Natural killer cell (primary cell): ENCODE measurements at regions not wholly inside any gene's neighbourhood (a gene's known extent, or its start where the extent isn't known, plus 50 kb on each side); places are given as distances from the start of the nearest gene placed in this dataset.

Experiments used
- ATAC-seq, 3 donors: fragments of 150-1000 bp in 2 of 3; fragments of 200-7000 bp in 1 of 3; cut with Tn5 transposase; 1 replicate in 1 of 3; 2 replicates in 2 of 3; pipeline ENCODE4 v1.10.0; 2021; ENCODE audit warnings: mild to moderate bottlenecking in 2 of 3, moderate library complexity in 2 of 3
- DNase-seq, 2 donors: peaks; one replicate each; pipeline versions ENCODE4 v3.0.0 to v3.0.0-alpha.2; 2013 to 2021; ENCODE audit warnings: mixed read lengths in 1 of 2
- H3K27ac ChIP-seq: one replicate; pipeline ENCODE4 v1.5.1; 2013; ENCODE audit warnings: mild to moderate bottlenecking, low read length
- H3K27me3 ChIP-seq: one replicate; pipeline ENCODE4 v1.6.1; 2013; ENCODE audit warnings: low read length; ENCODE audit not compliant: control insufficient read depth, insufficient read depth
- H3K36me3 ChIP-seq: one replicate; pipeline ENCODE4 v1.6.1; 2013; ENCODE audit warnings: low read length; ENCODE audit not compliant: control insufficient read depth, insufficient read depth
- H3K4me1 ChIP-seq: one replicate; pipeline ENCODE4 v1.6.1; 2013; ENCODE audit warnings: low read length; ENCODE audit not compliant: control insufficient read depth, insufficient read depth
- H3K4me3 ChIP-seq: one replicate; pipeline ENCODE4 v1.5.1; 2013; ENCODE audit warnings: low read length
- H3K9me3 ChIP-seq: one replicate; pipeline ENCODE4 v1.6.1; 2013; ENCODE audit warnings: low read length; ENCODE audit not compliant: control insufficient read depth, insufficient read depth
- H3K27ac Mint-ChIP-seq, 2 donors: one replicate each; pipeline ENCODE4 v1.8.0; 2022; ENCODE audit warnings: mild to moderate bottlenecking in 2 of 2, mixed read lengths in 2 of 2, moderate library complexity in 1 of 2
- H3K27me3 Mint-ChIP-seq, 2 donors: one replicate each; pipeline ENCODE4 v1.8.0; 2022; ENCODE audit warnings: low read depth in 2 of 2, mixed read lengths in 2 of 2
- H3K36me3 Mint-ChIP-seq: one replicate; pipeline ENCODE4 v1.8.0; 2022; ENCODE audit warnings: mixed read lengths
- H3K4me1 Mint-ChIP-seq, 2 donors: one replicate each; pipeline ENCODE4 v1.8.0; 2022; ENCODE audit warnings: mixed read lengths in 2 of 2
- H3K4me3 Mint-ChIP-seq: one replicate; pipeline ENCODE4 v1.8.0; 2022; ENCODE audit warnings: mild to moderate bottlenecking, moderate library complexity, mixed read lengths
- H3K9me3 Mint-ChIP-seq, 2 donors: one replicate each; pipeline ENCODE4 v1.8.0; 2022; ENCODE audit warnings: mixed read lengths in 2 of 2
- WGBS: methylation state at CpG from one replicate; pipeline ENCODE4 v1.1.7; 2013; ENCODE audit warnings: missing lambda C conversion rate; ENCODE audit not compliant: insufficient coverage; 5-methylcytosine and 5-hydroxymethylcytosine counted together
- intact Hi-C: fragments of 100-400 bp; cut with micrococcal nuclease; formaldehyde crosslinking; loops from one replicate; pipeline ENCODE4 v1.14.2; 2022
- TF ChIP-seq, protein P1 (sequence below): fragments of 200-600 bp; IDR thresholded peaks from one replicate; pipeline ENCODE4 v1.8.0; 2022; ENCODE audit warnings: antibody characterized with exemption

DNA sequence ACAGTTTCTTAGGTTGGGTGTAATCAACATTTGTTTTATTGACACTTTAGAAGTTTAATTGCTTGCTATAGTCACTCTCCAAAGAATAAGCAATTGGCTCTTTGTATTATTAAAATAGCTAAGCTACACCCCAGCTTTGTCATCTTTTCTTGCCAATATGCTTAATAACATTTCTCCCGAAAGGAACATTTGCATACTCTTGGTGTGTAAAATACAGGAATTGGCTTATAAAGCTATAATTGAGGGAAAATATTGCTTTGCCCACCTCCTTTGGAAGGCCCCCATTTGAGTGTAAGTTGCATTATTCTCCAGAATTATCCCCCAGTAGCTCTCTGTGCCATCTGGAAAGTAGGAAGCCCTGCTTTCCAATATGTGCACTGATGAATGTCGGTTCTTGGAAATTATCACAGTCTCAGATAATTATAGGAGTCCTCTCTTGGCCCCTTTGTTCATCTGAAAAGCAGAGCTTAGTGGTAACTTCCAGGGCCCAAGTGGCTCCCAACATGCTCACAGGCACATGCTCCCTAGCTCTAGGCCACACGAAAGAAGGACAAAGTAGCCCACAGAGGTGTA lies 92.4 kb upstream of the B3GAT2 start:
- no peak for DNase-seq
- H3K9me3 Mint-ChIP-seq, result no peaks in the 10 kb centered on the region
- no peak overlapping the region for H3K27ac ChIP-seq
- no peak overlapping the region for H3K4me3 ChIP-seq
- no peak overlapping the region for H3K27ac Mint-ChIP-seq
- ATAC-seq, result no peak
- no peaks in the 10 kb centered on the region for H3K27me3 Mint-ChIP-seq
- H3K27me3 ChIP-seq, result no peaks in the 10 kb centered on the region
- TF ChIP-seq, protein P1, sequence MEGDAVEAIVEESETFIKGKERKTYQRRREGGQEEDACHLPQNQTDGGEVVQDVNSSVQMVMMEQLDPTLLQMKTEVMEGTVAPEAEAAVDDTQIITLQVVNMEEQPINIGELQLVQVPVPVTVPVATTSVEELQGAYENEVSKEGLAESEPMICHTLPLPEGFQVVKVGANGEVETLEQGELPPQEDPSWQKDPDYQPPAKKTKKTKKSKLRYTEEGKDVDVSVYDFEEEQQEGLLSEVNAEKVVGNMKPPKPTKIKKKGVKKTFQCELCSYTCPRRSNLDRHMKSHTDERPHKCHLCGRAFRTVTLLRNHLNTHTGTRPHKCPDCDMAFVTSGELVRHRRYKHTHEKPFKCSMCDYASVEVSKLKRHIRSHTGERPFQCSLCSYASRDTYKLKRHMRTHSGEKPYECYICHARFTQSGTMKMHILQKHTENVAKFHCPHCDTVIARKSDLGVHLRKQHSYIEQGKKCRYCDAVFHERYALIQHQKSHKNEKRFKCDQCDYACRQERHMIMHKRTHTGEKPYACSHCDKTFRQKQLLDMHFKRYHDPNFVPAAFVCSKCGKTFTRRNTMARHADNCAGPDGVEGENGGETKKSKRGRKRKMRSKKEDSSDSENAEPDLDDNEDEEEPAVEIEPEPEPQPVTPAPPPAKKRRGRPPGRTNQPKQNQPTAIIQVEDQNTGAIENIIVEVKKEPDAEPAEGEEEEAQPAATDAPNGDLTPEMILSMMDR, result no peak
- intact Hi-C loops, result no loop called here
- no peaks in the 10 kb centered on the region for H3K36me3 ChIP-seq
- no peaks in the 10 kb centered on the region for H3K4me1 ChIP-seq
- 98% methylated on average over 2 of the region's 3 CpGs for WGBS
- no peaks in the 10 kb centered on the region for H3K9me3 ChIP-seq
- H3K4me1 Mint-ChIP-seq, result no peaks in the 10 kb centered on the region
- H3K4me3 Mint-ChIP-seq, result no peak overlapping the region
- no peaks in the 10 kb centered on the region for H3K36me3 Mint-ChIP-seq

DNA sequence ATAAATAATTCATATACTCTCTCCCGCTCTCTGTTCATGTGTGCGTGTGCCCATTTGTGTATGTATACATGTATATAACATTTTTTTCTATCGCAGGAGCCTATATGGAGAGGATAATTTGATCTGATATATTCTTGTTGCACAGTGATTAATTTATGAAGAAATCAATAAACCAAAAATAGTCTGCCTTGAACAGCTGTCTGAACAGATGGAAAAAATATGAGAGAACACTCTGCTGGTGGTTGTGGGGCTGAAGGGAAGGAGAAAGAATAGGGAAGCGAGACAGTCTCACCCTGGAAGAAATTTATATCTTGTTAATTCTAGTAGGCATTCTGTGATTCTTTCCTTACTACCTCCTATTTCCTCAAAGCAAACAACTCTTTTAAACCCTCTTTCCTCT lies 96.6 kb upstream of the B3GAT2 start:
- intact Hi-C loops, result no loop called here
- H3K4me1 ChIP-seq, result no peaks in the 10 kb centered on the region
- no peak for ATAC-seq
- Mint-ChIP-seq H3K4me3 (no peak overlapping the region), H3K4me1 (no peaks in the 10 kb centered on the region), H3K27ac (no peak overlapping the region), H3K9me3 (no peaks in the 10 kb centered on the region), H3K36me3 (no peaks in the 10 kb centered on the region), H3K27me3 (no peaks in the 10 kb centered on the region)
- no peaks in the 10 kb centered on the region for H3K9me3 ChIP-seq
- DNase-seq, result no peak
- no CpG with 5 or more reads among the region's 4 CpGs for WGBS
- H3K27ac ChIP-seq, result no peak overlapping the region
- H3K4me3 ChIP-seq, result no peak overlapping the region
- H3K27me3 ChIP-seq, result no peaks in the 10 kb centered on the region
- H3K36me3 ChIP-seq, result no peaks in the 10 kb centered on the region
- TF ChIP-seq, protein P1, result no peak

DNA sequence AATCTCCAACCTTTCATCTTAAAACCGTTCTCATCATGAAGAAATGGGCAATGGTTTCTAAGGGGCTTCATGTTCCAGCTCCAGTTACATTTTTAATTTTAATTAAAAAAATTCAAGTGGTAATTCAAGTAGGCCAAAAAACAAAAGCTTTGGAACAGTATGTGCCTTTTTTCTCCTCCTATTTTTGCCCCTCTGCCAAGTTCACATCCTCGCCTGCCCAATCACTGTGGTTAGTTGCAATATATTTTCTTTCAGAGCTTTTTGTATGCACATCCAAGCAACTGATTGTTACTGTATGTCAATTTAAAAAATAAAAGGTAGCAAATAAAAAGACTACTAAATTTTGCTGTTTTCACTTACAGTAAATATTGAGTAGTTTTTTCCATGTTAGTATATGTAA lies 99.8 kb upstream of the B3GAT2 start:
- no peak for ATAC-seq
- Histone ChIP-seq H3K27ac (no peak overlapping the region), H3K27me3 (no peaks in the 10 kb centered on the region), H3K4me3 (no peak overlapping the region), H3K9me3 (no peaks in the 10 kb centered on the region), H3K4me1 (no peaks in the 10 kb centered on the region), H3K36me3 (no peaks in the 10 kb centered on the region)
- TF ChIP-seq, protein P1, result no peak
- Mint-ChIP-seq H3K27ac (no peak overlapping the region), H3K27me3 (no peaks in the 10 kb centered on the region), H3K4me1 (no peaks in the 10 kb centered on the region), H3K4me3 (no peak overlapping the region), H3K36me3 (no peaks in the 10 kb centered on the region), H3K9me3 (peaks cover 0 to 2% of the 10 kb centered on the region in 2 donors)
- DNase-seq, result no peak
- intact Hi-C loops, result no loop called here
- WGBS, result 0% methylated on average over 1 of the region's 2 CpGs

DNA sequence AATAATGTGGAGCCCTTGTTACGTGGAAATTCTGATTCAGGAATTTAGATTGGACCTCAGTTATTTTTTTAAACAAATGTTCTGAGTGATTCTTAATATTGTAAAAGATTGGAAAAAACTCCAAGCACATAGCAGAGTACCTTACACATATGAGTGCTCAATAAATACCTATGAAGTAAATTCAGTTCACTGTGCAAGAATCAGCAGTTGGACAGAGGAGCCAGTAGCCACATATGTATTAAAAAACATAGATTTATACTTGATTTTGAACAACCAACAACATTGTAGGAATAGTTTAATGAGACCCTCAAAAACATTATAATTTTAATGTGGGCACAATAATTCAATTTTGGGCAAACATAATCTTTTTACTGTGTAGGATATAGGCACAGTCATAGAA lies 109.3 kb upstream of the B3GAT2 start:
- H3K27me3 ChIP-seq, result peaks cover 2% of the 10 kb centered on the region
- Mint-ChIP-seq H3K27ac (no peak overlapping the region), H3K9me3 (peaks cover 0 to 2% of the 10 kb centered on the region in 2 donors), H3K36me3 (no peaks in the 10 kb centered on the region), H3K27me3 (no peaks in the 10 kb centered on the region), H3K4me3 (no peak overlapping the region), H3K4me1 (no peaks in the 10 kb centered on the region)
- ATAC-seq (no peak), DNase-seq (no peak)
- TF ChIP-seq, protein P1, result no peak
- no peak overlapping the region for H3K4me3 ChIP-seq
- no peak overlapping the region for H3K27ac ChIP-seq
- H3K4me1 ChIP-seq, result no peaks in the 10 kb centered on the region
- no CpG with 5 or more reads among the region's 1 CpG for WGBS
- intact Hi-C loops, result no loop called here
- H3K36me3 ChIP-seq, result no peaks in the 10 kb centered on the region
- no peaks in the 10 kb centered on the region for H3K9me3 ChIP-seq
